ENCODE measurements at regions not wholly inside any gene's neighbourhood (a gene's known extent, or its start where the extent isn't known, plus 50 kb on each side); places are given as distances from the start of the nearest gene placed in this dataset.

DNA sequence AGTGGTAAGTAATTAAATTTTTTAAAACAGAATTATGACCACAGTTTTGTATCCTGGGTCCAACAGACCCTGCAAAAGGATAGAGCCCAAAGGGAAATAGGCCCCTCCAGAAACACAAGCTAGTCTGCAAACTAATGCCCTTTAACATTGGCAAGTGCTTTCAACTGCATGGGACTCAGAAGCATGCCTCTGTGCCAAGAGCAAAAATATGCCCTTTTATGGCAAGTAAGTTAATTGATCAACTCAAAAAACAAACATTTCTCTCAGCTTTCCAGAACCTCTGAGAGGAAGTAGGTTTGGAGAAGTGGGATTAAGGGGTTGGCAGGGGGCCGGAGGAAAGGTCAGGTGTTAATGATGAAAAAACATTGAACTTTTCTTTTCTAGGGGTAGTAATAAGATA, 186.6 kb upstream of the PRSS1 start:
- TF ChIP-seq ZNF24 (IDR thresholded peaks at IDR 0.05) (no peak), RELA (CRISPR knock-in tag; IDR thresholded peaks at IDR 0.05) (no peak), CCAR2 (optimal IDR thresholded peaks at IDR 0.05; ENCODE audit: low read depth, low read length) (no peak), HNF4A (CRISPR knock-in tag; IDR thresholded peaks at IDR 0.05) (no peak), ZNF670 (CRISPR knock-in tag; IDR thresholded peaks at IDR 0.05; ENCODE audit: borderline replicate concordance) (no peak)
- TF ChIP-seq, protein P1, sequence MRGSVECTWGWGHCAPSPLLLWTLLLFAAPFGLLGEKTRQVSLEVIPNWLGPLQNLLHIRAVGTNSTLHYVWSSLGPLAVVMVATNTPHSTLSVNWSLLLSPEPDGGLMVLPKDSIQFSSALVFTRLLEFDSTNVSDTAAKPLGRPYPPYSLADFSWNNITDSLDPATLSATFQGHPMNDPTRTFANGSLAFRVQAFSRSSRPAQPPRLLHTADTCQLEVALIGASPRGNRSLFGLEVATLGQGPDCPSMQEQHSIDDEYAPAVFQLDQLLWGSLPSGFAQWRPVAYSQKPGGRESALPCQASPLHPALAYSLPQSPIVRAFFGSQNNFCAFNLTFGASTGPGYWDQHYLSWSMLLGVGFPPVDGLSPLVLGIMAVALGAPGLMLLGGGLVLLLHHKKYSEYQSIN (CRISPR knock-in tag; IDR thresholded peaks at IDR 0.05; ENCODE audit: borderline replicate concordance) = no peak
- TF ChIP-seq, protein P2, sequence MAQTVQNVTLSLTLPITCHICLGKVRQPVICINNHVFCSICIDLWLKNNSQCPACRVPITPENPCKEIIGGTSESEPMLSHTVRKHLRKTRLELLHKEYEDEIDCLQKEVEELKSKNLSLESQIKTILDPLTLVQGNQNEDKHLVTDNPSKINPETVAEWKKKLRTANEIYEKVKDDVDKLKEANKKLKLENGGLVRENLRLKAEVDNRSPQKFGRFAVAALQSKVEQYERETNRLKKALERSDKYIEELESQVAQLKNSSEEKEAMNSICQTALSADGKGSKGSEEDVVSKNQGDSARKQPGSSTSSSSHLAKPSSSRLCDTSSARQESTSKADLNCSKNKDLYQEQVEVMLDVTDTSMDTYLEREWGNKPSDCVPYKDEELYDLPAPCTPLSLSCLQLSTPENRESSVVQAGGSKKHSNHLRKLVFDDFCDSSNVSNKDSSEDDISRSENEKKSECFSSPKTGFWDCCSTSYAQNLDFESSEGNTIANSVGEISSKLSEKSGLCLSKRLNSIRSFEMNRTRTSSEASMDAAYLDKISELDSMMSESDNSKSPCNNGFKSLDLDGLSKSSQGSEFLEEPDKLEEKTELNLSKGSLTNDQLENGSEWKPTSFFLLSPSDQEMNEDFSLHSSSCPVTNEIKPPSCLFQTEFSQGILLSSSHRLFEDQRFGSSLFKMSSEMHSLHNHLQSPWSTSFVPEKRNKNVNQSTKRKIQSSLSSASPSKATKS (CRISPR knock-in tag; IDR thresholded peaks at IDR 0.05) = no peak
